ENCODE measurements at regions not wholly inside any gene's neighbourhood (a gene's known extent, or its start where the extent isn't known, plus 50 kb on each side); places are given as distances from the start of the nearest gene placed in this dataset.

DNA sequence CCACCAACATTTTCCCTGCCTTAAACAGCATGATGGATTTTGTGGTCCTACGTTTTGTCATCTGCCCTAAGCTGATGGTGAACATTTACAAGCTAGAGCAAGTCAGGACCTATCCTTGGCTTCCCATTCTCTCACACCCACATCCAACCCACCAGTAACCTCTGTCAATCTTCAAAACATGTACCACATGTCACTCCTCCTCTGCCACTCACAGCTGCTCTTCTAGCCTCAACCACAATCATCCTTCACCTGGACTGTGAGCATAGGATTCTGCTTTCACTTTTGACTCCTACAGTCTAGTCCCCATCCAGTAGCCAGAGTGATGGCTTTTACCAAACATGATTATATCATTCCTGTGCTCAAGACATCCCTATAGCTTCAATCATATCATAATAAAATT lies 279.8 kb upstream of the DLGAP1 start:
- no peaks in the 10 kb centered on the region for H3K36me3 Mint-ChIP-seq
- H3K9me3 Mint-ChIP-seq, result peaks cover 3% of the 10 kb centered on the region
- peaks cover 2% of the 10 kb centered on the region for H3K27me3 Mint-ChIP-seq (ENCODE audit: low read depth)
- no peak overlapping the region for H3K4me3 Mint-ChIP-seq
- no peak overlapping the region for H3K27ac Mint-ChIP-seq
- TF ChIP-seq, protein P1, sequence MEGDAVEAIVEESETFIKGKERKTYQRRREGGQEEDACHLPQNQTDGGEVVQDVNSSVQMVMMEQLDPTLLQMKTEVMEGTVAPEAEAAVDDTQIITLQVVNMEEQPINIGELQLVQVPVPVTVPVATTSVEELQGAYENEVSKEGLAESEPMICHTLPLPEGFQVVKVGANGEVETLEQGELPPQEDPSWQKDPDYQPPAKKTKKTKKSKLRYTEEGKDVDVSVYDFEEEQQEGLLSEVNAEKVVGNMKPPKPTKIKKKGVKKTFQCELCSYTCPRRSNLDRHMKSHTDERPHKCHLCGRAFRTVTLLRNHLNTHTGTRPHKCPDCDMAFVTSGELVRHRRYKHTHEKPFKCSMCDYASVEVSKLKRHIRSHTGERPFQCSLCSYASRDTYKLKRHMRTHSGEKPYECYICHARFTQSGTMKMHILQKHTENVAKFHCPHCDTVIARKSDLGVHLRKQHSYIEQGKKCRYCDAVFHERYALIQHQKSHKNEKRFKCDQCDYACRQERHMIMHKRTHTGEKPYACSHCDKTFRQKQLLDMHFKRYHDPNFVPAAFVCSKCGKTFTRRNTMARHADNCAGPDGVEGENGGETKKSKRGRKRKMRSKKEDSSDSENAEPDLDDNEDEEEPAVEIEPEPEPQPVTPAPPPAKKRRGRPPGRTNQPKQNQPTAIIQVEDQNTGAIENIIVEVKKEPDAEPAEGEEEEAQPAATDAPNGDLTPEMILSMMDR (IDR thresholded peaks at IDR 0.05; ENCODE audit: unreplicated experiment), result no peak
- peaks cover 6% of the 10 kb centered on the region for H3K4me1 Mint-ChIP-seq
- no peak for DNase-seq (ENCODE audit: low spot score in 2 of 2, unreplicated experiment in 2 of 2)

DNA sequence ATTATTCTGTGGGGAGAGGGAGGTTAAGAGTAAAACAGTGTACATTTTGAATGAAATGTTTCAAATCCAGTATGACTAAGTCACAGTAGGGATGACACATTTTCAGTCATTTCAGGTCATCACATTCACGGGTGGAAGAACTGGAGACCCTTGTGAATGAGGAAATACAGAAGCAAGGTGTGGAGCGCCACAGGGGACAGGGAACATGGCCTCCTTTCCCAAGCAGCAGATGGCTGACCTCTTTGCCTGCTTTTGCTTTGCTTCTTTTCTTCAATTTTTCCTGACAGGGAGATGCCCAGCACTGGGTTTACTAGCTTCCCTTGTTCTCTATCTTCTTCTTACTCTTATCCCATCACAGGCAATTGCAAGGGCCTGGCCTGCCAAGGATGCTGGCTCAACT lies 278.9 kb upstream of the DLGAP1 start:
- Mint-ChIP-seq H3K4me1 (peaks cover 6% of the 10 kb centered on the region), H3K27ac (no peak overlapping the region), H3K27me3 (ENCODE audit: low read depth) (peaks cover 2% of the 10 kb centered on the region), H3K9me3 (peaks cover 3% of the 10 kb centered on the region), H3K4me3 (no peak overlapping the region), H3K36me3 (no peaks in the 10 kb centered on the region)
- no peak for DNase-seq (ENCODE audit: low spot score in 2 of 2, unreplicated experiment in 2 of 2)
- TF ChIP-seq, protein P1 (IDR thresholded peaks at IDR 0.05; ENCODE audit: unreplicated experiment), result no peak

DNA sequence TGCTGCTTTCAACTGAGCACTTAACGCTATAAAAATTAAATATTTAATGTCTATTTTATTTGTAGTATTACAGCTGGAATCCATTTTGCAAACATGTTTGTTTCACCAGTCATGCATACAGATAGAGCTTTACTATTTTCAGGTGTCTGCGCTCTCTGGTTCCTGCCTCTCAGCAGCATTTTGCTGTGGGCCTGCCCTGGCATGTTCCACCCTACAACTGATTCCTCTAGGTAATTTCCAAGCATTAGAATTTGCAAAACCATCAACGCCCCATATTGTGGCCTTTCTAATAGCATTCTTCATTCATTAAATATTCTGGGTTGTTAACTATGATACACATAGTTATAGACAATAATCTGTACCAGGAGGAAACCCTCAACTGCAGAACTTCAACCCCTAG lies 266.4 kb upstream of the DLGAP1 start:
- no peaks in the 10 kb centered on the region for H3K36me3 Mint-ChIP-seq
- H3K4me1 Mint-ChIP-seq, result peaks cover 13% of the 10 kb centered on the region

DNA sequence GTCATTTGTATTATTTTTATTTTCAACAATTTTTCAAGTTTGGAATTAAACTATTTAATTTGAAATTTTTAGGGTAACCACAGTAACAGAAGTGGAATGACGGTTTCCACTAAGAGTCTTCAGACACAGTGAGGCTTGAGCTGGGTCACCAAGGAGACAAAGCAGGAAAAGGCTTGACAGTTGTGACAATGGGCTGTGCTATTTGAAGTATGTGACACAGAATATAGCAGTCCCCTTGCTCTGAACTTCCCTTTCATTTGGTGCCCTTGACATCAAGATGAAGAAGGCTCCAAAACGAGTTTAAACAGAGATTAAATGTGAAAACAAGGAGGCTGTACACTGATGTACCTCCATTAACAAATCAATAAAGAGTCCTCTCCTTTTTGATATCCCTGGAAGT lies 265.4 kb upstream of the DLGAP1 start:
- no peak for DNase-seq (ENCODE audit: low spot score in 2 of 2, unreplicated experiment in 2 of 2)
- Mint-ChIP-seq H3K27me3 (ENCODE audit: low read depth) (no peaks in the 10 kb centered on the region), H3K4me1 (peaks cover 13% of the 10 kb centered on the region), H3K36me3 (no peaks in the 10 kb centered on the region), H3K27ac (no peak overlapping the region), H3K9me3 (no peaks in the 10 kb centered on the region), H3K4me3 (no peak overlapping the region)
- TF ChIP-seq, protein P1 (IDR thresholded peaks at IDR 0.05; ENCODE audit: unreplicated experiment), result no peak

More for the DNA sequence above, 266.4 kb upstream of the DLGAP1 start:
- Mint-ChIP-seq H3K27ac (no peak overlapping the region), H3K9me3 (no peaks in the 10 kb centered on the region), H3K27me3 (ENCODE audit: low read depth) (no peaks in the 10 kb centered on the region), H3K4me3 (no peak overlapping the region)
- DNase-seq (ENCODE audit: low spot score in 2 of 2, unreplicated experiment in 2 of 2), result no peak
- TF ChIP-seq, protein P1 (IDR thresholded peaks at IDR 0.05; ENCODE audit: unreplicated experiment), result no peak

DNA sequence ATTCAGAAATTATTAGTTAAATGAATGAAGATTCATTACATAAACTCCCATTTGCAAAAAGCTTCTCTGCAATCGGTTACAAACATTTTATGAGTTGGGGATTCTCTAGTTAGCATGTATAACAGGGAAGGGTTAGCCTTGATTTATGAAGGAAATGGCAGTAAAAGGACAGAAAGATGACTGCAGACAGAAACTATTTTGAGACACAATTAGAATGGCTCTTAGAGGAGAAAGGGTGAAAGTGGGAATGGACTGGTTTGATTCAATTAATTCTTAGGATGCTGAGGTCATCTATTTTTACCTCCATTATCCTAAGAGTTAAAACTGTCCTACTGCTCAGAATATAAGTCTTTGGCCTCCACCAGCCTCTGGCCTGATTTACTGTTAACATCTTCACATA lies 250.8 kb upstream of the DLGAP1 start:
- Mint-ChIP-seq H3K36me3 (no peaks in the 10 kb centered on the region), H3K9me3 (no peaks in the 10 kb centered on the region), H3K27ac (no peak overlapping the region), H3K4me3 (no peak overlapping the region), H3K4me1 (no peaks in the 10 kb centered on the region), H3K27me3 (ENCODE audit: low read depth) (no peaks in the 10 kb centered on the region)
- TF ChIP-seq, protein P1 (IDR thresholded peaks at IDR 0.05; ENCODE audit: unreplicated experiment), result no peak
- no peak for DNase-seq (ENCODE audit: low spot score in 2 of 2, unreplicated experiment in 2 of 2)

DNA sequence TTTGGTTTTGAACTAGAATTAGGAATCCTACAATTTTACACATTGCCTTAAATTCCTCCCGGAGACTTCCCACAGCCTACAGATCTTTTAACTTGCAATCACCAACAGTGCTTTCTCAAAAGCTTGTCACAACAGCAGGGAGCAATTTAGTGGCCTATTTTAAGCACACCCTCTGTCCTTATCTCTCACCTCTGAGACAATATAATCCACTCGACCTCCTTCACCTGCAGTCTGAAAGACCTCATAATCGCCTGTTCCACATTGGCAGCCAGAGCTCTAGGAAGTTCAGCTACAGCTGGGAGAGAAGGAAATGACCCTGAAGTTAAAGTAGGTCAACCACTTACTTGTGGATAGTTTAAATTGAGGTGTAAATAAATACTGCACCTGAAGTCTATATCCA lies 249.7 kb upstream of the DLGAP1 start:
- DNase-seq (ENCODE audit: low spot score in 2 of 2, unreplicated experiment in 2 of 2), result no peak
- Mint-ChIP-seq H3K4me1 (no peaks in the 10 kb centered on the region), H3K9me3 (peaks cover 2% of the 10 kb centered on the region), H3K36me3 (no peaks in the 10 kb centered on the region), H3K27ac (no peak overlapping the region), H3K27me3 (ENCODE audit: low read depth) (no peaks in the 10 kb centered on the region), H3K4me3 (no peak overlapping the region)
- TF ChIP-seq, protein P1 (IDR thresholded peaks at IDR 0.05; ENCODE audit: unreplicated experiment), result no peak
